ENCODE measurements at regions not wholly inside any gene's neighbourhood (a gene's known extent, or its start where the extent isn't known, plus 50 kb on each side); places are given as distances from the start of the nearest gene placed in this dataset.
A peak's percentile ranks its signal among the peaks of the same experiment; 100 is the strongest.

- no peak for DNase-seq
These were observed 64.0 kb upstream of the CHRM3 start for GRCh38 chr1:239322369-239322768.

GRCh38 chr1:239321877-239322276 is 64.5 kb upstream of the CHRM3 start:
- DNase-seq, result no peak

GRCh38 chr1:239317948-239318347 is 68.4 kb upstream of the CHRM3 start:
- no peak for DNase-seq

- DNase-seq, result no peak
These were observed 70.6 kb upstream of the CHRM3 start for GRCh38 chr1:239315631-239316217.

GRCh38 chr1:239311331-239311730 is 75.0 kb upstream of the CHRM3 start:
- DNase-seq, result no peak

GRCh38 chr1:239308701-239309333 is 77.6 kb upstream of the CHRM3 start:
- DNase-seq, result peak; percentile 8

- DNase-seq, result no peak
These were observed 78.5 kb upstream of the CHRM3 start for GRCh38 chr1:239307886-239308285.

GRCh38 chr1:239306426-239306825 is 79.9 kb upstream of the CHRM3 start:
- DNase-seq, result no peak

- DNase-seq, result no peak
These were observed 83.1 kb upstream of the CHRM3 start for GRCh38 chr1:239303289-239303688.

- DNase-seq, result no peak
These were observed 83.7 kb upstream of the CHRM3 start for GRCh38 chr1:239302696-239303095.

GRCh38 chr1:239301251-239301650 is 85.1 kb upstream of the CHRM3 start:
- DNase-seq, result no peak

- no peak for DNase-seq
These were observed 88.5 kb upstream of the CHRM3 start for GRCh38 chr1:239297910-239298309.

GRCh38 chr1:239293350-239294110 is 92.8 kb upstream of the CHRM3 start:
- DNase-seq, result no peak

- no peak for DNase-seq
These were observed 97.4 kb upstream of the CHRM3 start for GRCh38 chr1:239288820-239289554.

- no peak for DNase-seq
These were observed 99.1 kb upstream of the CHRM3 start for GRCh38 chr1:239287296-239287695.

GRCh38 chr1:239283216-239283615 is 103.2 kb upstream of the CHRM3 start:
- no peak for DNase-seq

GRCh38 chr1:239282411-239282810 is 104.0 kb upstream of the CHRM3 start:
- DNase-seq, result no peak

- no peak for DNase-seq
These were observed 110.3 kb upstream of the CHRM3 start for GRCh38 chr1:239276051-239276450.

GRCh38 chr1:239274242-239274830 is 112.0 kb upstream of the CHRM3 start:
- no peak for DNase-seq

GRCh38 chr1:239270509-239270908 is 115.9 kb upstream of the CHRM3 start:
- no peak for DNase-seq

- no peak for DNase-seq
These were observed 116.7 kb upstream of the CHRM3 start for GRCh38 chr1:239269706-239270105.

- DNase-seq, result no peak
These were observed 117.4 kb upstream of the CHRM3 start for GRCh38 chr1:239268941-239269340.

- no peak for DNase-seq
These were observed 118.4 kb upstream of the CHRM3 start for GRCh38 chr1:239268007-239268406.

All from NCI-H1694 treated with DMSO at 0.1 percent for 48 hours (cell line).